HUES6 (cell line): ENCODE measurements at regions not wholly inside any gene's neighbourhood (a gene's known extent, or its start where the extent isn't known, plus 50 kb on each side); places are given as distances from the start of the nearest gene placed in this dataset.

Experiments used
- H3K27ac ChIP-seq: 2 replicates; pipeline ENCODE4 v1.7.0; 2013; ENCODE audit warnings: low read depth, mild to moderate bottlenecking, low read length, inconsistent platforms
- H3K27me3 ChIP-seq: 2 replicates; pipeline ENCODE4 v1.6.1; 2013; ENCODE audit warnings: low read length; ENCODE audit not compliant: control insufficient read depth, insufficient read depth
- H3K36me3 ChIP-seq: 2 replicates; pipeline ENCODE4 v1.6.1; 2013; ENCODE audit warnings: low read length; ENCODE audit not compliant: control insufficient read depth, insufficient read depth
- H3K4me1 ChIP-seq: 2 replicates; pipeline ENCODE4 v1.6.1; 2013; ENCODE audit warnings: low read length; ENCODE audit not compliant: control insufficient read depth, insufficient read depth
- H3K4me3 ChIP-seq: 2 replicates; pipeline ENCODE4 v1.5.1; 2013; ENCODE audit warnings: low read depth, low read length
- H3K9ac ChIP-seq: one replicate; pipeline ENCODE4 v1.6.1; 2013; ENCODE audit warnings: mild to moderate bottlenecking, low read length
- H3K9me3 ChIP-seq: 2 replicates; pipeline ENCODE4 v1.6.1; 2013; ENCODE audit warnings: low read depth, low read length; ENCODE audit not compliant: control insufficient read depth, insufficient read depth

GRCh38 chr10:10786109-10787090, 231.3 kb upstream of the CELF2 start:
- Histone ChIP-seq H3K9ac (no peak overlapping the region), H3K4me3 (no peak overlapping the region), H3K27me3 (no peaks in the 10 kb centered on the region), H3K36me3 (no peaks in the 10 kb centered on the region), H3K4me1 (no peaks in the 10 kb centered on the region), H3K27ac (no peak overlapping the region), H3K9me3 (peaks cover 26% of the 10 kb centered on the region)

GRCh38 chr10:10787586-10787985, 230.1 kb upstream of the CELF2 start:
- no peaks in the 10 kb centered on the region for H3K36me3 ChIP-seq
- H3K9me3 ChIP-seq, result peaks cover 23% of the 10 kb centered on the region
- peaks cover 8% of the 10 kb centered on the region for H3K4me1 ChIP-seq
- H3K9ac ChIP-seq, result no peak overlapping the region
- no peak overlapping the region for H3K4me3 ChIP-seq
- H3K27me3 ChIP-seq, result no peaks in the 10 kb centered on the region
- H3K27ac ChIP-seq, result no peak overlapping the region

- Histone ChIP-seq H3K36me3 (no peaks in the 10 kb centered on the region), H3K4me3 (no peak overlapping the region), H3K27me3 (no peaks in the 10 kb centered on the region), H3K27ac (no peak overlapping the region), H3K9ac (no peak overlapping the region), H3K9me3 (peaks cover 20% of the 10 kb centered on the region), H3K4me1 (peaks cover 15% of the 10 kb centered on the region)
These were observed 228.9 kb upstream of the CELF2 start for GRCh38 chr10:10788761-10789160.

GRCh38 chr10:10791869-10792268, 225.8 kb upstream of the CELF2 start:
- no peaks in the 10 kb centered on the region for H3K27me3 ChIP-seq
- no peaks in the 10 kb centered on the region for H3K36me3 ChIP-seq
- H3K4me3 ChIP-seq, result no peak overlapping the region
- H3K9me3 ChIP-seq, result no peaks in the 10 kb centered on the region
- no peak overlapping the region for H3K9ac ChIP-seq
- no peak overlapping the region for H3K27ac ChIP-seq
- peaks cover 26% of the 10 kb centered on the region for H3K4me1 ChIP-seq

- no peaks in the 10 kb centered on the region for H3K9me3 ChIP-seq
- peak overlapping the region; percentile 40 for H3K27ac ChIP-seq
- H3K27me3 ChIP-seq, result no peaks in the 10 kb centered on the region
- H3K4me3 ChIP-seq, result no peak overlapping the region
- H3K9ac ChIP-seq, result no peak overlapping the region
- peaks cover 34% of the 10 kb centered on the region for H3K4me1 ChIP-seq
- no peaks in the 10 kb centered on the region for H3K36me3 ChIP-seq
These were observed 225.0 kb upstream of the CELF2 start for GRCh38 chr10:10792681-10793080.

- Histone ChIP-seq H3K9me3 (no peaks in the 10 kb centered on the region), H3K27ac (no peak overlapping the region), H3K4me3 (no peak overlapping the region), H3K4me1 (peaks cover 45% of the 10 kb centered on the region), H3K9ac (no peak overlapping the region), H3K36me3 (no peaks in the 10 kb centered on the region), H3K27me3 (no peaks in the 10 kb centered on the region)
These were observed 223.6 kb upstream of the CELF2 start for GRCh38 chr10:10794046-10794445.

- no peaks in the 10 kb centered on the region for H3K36me3 ChIP-seq
- H3K4me3 ChIP-seq, result no peak overlapping the region
- peaks cover 45% of the 10 kb centered on the region for H3K4me1 ChIP-seq
- no peak overlapping the region for H3K27ac ChIP-seq
- H3K9ac ChIP-seq, result no peak overlapping the region
- H3K27me3 ChIP-seq, result no peaks in the 10 kb centered on the region
- H3K9me3 ChIP-seq, result no peaks in the 10 kb centered on the region
These were observed 222.9 kb upstream of the CELF2 start for GRCh38 chr10:10794791-10795191.

GRCh38 chr10:10796061-10796773, 221.5 kb upstream of the CELF2 start:
- Histone ChIP-seq H3K4me1 (peaks cover 45% of the 10 kb centered on the region), H3K9ac (no peak overlapping the region), H3K27ac (no peak overlapping the region), H3K36me3 (no peaks in the 10 kb centered on the region), H3K4me3 (no peak overlapping the region), H3K9me3 (peaks cover 3% of the 10 kb centered on the region; the same call in 1 of the 2 replicates), H3K27me3 (no peaks in the 10 kb centered on the region)

GRCh38 chr10:10796774-10797415, 220.8 kb upstream of the CELF2 start:
- Histone ChIP-seq H3K4me3 (no peak overlapping the region), H3K9me3 (peaks cover 7% of the 10 kb centered on the region; the same call in 1 of the 2 replicates), H3K36me3 (no peaks in the 10 kb centered on the region), H3K9ac (no peak overlapping the region), H3K4me1 (peaks cover 45% of the 10 kb centered on the region), H3K27ac (no peak overlapping the region), H3K27me3 (no peaks in the 10 kb centered on the region)

GRCh38 chr10:10797513-10797912, 220.2 kb upstream of the CELF2 start:
- Histone ChIP-seq H3K27me3 (no peaks in the 10 kb centered on the region), H3K27ac (no peak overlapping the region), H3K9me3 (peaks cover 7% of the 10 kb centered on the region; the same call in 1 of the 2 replicates), H3K4me3 (no peak overlapping the region), H3K4me1 (peaks cover 38% of the 10 kb centered on the region), H3K9ac (no peak overlapping the region), H3K36me3 (no peaks in the 10 kb centered on the region)
